OCI-M1 (cell line): ENCODE measurements at regions not wholly inside any gene's neighbourhood (a gene's known extent, or its start where the extent isn't known, plus 50 kb on each side); places are given as distances from the start of the nearest gene placed in this dataset.
"Not testable (repeated sequence)": the region's sequence is repeated elsewhere in the genome, so short reads cannot be mapped to it uniquely, and the experiment has no call there.

Source experiments
- DNase-seq: peaks from one replicate; lab custom pipeline; 2025; lab: John Stamatoyannopoulos, UW

GRCh38 chr4:162841753-162842152 lies 324.9 kb downstream of the NAF1 start:
- DNase-seq = peak; percentile 55

- peak; percentile 45 for DNase-seq
Observed at GRCh38 chr4:162839814-162840213, 326.9 kb downstream of the NAF1 start.

DNA sequence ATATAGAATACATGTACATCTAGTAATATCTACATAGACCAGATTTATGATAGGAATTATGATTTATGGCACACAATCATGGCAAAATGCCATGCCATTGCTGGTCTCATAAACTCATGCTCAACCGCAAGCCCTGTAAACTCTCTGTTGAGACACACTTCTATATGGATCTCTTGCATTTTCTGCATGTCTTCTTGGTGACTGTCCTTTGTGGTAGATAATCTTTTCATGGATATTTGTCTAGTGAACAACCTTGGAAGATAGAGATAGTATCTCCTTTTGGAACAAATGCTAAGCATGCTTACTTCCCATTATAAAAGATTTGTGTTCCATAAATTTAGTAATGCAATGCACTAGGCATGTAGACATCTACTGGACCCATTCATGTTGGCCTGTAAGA lies 328.0 kb downstream of the NAF1 start:
- no peak for DNase-seq

GRCh38 chr4:162837679-162838078 lies 329.0 kb downstream of the NAF1 start:
- DNase-seq = no peak

GRCh38 chr4:162837241-162837640 lies 329.4 kb downstream of the NAF1 start:
- DNase-seq = no peak

GRCh38 chr4:162836773-162837172 lies 329.9 kb downstream of the NAF1 start:
- DNase-seq = no peak

DNA sequence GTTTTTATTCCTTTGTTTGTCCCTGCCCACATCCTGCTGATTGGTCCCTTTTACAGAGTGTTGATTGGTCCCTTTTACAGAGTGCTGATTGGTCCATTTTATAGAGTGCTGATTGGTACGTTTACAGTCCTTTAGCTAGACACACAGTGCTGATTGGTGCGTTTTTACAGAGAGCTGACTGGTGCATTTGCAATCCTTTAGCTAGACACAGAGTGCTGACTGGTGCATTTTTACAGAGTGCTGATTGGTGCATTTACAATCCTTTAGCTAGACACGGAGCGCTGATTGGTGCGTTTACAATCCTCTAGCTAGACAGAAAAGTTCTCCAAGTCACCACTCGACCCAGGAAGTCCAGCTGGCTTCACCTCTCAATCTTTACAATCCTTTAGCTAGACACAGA lies 330.4 kb downstream of the NAF1 start:
- not testable (repeated sequence) for DNase-seq

DNA sequence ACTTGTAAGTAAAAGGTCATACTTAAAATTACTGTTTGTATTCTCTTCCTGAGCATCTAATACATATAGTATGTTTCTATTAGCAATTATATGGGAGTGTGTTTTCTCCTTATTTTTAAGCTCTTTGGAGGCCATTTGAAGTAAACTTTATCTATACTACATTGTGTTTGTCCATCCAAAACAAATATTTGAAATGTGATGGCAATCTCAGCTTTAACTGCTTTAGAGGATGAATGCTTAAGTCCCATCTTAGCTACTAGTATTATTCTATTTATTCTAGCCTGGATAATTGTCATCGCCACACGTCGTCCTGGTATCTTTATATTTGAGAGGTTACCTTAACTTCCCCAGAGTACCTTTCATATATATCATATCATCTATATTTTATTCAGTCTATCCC lies 335.8 kb downstream of the NAF1 start:
- no peak for DNase-seq

- DNase-seq = peak; percentile 12
Observed at GRCh38 chr4:162817374-162817773, 349.3 kb downstream of the NAF1 start.

GRCh38 chr4:162804351-162804924 lies 362.3 kb downstream of the NAF1 start:
- no peak for DNase-seq

GRCh38 chr4:162803378-162803777 lies 363.3 kb downstream of the NAF1 start:
- no peak for DNase-seq

DNA sequence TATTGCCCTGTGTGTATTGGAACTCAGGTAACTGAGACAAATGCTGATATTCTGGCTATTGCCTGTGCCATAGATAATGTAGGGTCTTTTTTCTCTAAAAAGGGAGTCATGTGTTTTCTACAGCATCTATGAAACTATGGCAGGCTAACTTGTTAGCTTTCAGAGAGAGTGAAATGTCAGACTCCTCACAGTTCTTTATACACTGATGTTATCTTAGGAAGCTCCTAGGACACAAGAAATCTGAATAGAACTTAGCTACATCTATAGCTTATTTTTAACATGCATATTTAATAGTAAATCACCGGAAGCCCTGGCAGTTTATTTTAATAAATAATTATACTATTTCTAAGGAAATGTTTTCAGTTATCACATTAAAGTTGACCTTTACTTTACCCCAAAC lies 369.6 kb downstream of the NAF1 start:
- DNase-seq = peak; percentile 45

- peak; percentile 89 for DNase-seq
Observed at GRCh38 chr4:162793571-162793970, 373.1 kb downstream of the NAF1 start.

DNA sequence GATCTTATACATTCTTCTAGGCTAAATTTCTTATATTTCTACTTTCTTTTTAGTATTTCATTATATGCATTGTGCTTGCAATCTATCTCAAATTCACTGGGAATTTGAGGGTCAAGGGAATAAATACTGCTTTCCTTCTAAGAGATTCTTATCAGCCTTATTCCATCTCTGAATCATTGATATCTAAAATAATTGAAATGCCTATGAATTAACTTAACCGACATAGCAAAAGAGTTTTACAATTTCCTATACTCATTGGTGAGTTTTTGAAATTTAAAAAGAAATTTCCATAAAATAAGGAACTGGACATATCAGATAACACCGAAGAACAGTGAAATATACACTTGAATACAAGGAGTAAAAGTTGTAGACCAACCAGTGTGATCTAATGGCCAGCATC lies 373.7 kb downstream of the NAF1 start:
- no peak for DNase-seq

GRCh38 chr4:162791226-162791625 lies 375.5 kb downstream of the NAF1 start:
- peak; percentile 14 for DNase-seq

DNA sequence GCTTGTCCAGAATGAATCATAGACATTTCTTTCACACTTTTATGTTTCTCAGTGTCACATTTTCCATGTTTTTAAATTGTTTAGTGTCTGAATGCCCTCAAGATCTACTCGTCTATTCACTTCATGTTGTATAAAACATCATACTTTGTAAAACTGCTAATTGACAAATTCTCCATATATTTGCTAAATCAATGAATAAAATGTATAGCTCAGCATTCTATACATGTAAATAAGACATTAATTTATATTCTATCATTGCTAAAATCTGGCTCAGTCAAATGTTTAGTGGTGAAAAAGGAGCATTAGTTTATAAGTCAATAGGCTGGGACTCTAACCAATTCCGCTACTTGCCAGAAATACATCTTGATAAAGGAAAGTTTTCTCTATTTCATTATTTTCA lies 379.6 kb downstream of the NAF1 start:
- DNase-seq = no peak

DNA sequence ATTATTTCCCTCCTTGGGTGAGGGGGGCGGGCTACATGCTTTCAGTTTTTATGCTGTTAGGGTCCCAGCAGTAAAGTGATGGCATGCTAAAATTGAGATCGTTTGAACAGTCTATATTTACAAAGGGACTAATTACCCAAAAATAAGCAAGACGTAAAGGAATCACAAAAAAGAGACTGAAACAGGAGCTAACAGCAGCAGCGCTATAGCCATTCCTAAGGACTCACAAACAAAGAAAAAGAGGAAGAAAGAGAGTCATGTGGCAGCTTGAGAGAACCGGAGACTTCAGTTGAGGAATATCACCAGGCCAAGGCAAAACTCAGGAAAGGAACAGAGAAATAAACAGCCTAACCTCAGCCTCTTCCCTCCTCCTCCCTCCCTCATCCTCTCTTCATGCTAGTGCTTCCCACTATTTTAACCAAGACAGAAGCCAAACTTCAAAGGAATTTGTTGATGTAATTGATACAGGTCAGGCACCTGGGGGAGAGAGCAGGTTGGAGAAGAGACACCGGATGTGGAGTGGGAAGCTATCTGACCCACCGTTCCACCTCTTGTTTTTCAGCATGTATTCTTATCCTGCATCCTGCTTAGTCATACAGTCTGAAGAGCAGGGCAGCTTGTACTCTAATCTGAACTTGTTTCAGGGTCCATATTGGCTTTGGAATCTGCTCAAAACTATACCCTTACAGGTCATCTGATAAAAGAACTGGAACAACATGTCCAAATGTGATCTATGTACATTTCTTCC lies 383.7 kb downstream of the NAF1 start:
- DNase-seq = peak; percentile 62

GRCh38 chr4:162782096-162782777 lies 384.5 kb downstream of the NAF1 start:
- no peak for DNase-seq

DNA sequence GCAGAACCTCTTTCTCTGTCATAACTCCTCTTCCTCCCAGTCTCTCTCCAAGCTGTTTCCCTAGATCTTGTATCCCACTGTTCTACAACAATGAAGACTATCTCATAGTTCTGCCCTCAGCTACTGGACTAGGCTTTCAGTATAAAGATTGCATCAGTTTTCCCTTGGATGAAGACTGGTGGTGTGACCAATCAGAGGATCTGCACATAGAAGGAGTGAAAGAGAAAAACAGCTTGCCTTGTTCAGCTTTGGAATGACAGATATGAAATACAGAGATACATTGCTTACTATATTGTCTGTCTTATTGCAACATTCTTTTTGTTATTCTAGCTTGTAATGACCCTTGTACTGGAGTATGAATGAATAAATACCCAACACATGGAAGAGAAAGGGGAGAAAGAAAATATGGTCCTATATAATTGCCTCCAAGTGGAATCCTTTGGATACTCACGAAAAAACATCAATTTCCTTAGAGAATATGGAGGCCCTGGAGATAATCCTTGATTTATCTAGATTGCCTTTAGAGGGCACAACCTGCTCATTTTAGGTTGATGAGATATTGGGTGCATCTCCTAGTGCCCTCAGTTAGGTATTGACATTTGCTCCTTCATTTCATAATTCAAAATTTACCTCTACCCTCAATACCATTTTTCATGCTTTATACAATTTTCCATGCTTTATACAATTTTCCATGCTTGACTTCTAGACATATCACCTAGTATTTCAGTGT lies 395.8 kb downstream of the NAF1 start:
- DNase-seq = peak; percentile 34

- no peak for DNase-seq
Observed at GRCh38 chr4:162767083-162767482, 399.6 kb downstream of the NAF1 start.

DNA sequence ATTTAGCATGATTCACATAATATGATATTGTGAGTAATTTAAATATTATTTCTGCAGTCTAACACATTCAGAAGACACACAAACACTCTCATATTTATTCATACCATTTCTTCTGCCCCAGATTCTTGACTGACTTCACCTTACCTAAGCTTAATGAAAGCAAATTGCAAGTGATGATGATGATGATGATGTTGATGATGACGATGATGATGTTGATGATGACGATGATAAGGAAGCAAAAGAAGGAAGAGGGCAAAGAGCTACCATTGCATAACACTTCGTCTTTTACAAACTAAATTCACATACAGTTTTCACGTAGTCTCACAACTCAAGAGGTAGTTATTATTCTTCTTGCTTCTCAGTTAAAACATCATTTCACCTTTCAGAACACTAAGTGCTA lies 404.7 kb downstream of the NAF1 start:
- DNase-seq = no peak

GRCh38 chr4:162740228-162740627 lies 426.5 kb downstream of the NAF1 start:
- DNase-seq = not testable (repeated sequence)

DNA sequence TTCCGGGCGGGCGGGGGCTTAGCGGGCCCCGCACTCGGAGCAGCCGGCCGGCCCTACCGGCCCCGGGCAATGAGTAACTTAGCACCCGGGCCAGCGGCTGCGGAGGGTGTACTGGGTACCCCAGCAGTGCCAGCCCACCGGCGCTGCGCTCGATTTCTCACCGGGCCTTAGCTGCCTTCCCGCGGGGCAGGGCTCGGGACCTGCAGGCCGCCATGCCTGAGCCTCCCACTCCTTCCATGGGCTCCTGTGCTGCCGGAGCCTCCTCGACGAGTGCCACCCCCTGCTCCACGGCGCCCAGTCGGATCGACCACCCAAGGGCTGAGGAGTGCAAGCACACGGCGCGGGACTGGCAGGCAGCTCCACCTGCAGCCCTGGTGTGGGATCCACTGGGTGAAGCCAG lies 427.1 kb downstream of the NAF1 start:
- DNase-seq = not testable (repeated sequence)
